Cardiac septum (tissue), 1 donor: ENCODE measurements at regions not wholly inside any gene's neighbourhood (a gene's known extent, or its start where the extent isn't known, plus 50 kb on each side); places are given as distances from the start of the nearest gene placed in this dataset.

Source experiments
- DNase-seq: peaks from one replicate; pipeline ENCODE4 v3.0.0-alpha.2; 2020; ENCODE audit warnings: low spot score
- intact Hi-C: fragments of 100-400 bp; cut with DNase I; formaldehyde crosslinking; loops from one replicate; pipeline ENCODE4 v1.14.0; 2022
- donor health status: DM: no; HTN: no; CAD: no.

GRCh38 chr2:163319006-163319405 is 416.8 kb downstream of the FIGN start:
- no peak for DNase-seq
- intact Hi-C loops: no loop called here

GRCh38 chr2:163314712-163315111 is 421.1 kb downstream of the FIGN start:
- intact Hi-C loops: no loop called here
- DNase-seq: no peak

GRCh38 chr2:163312713-163313112 is 423.1 kb downstream of the FIGN start:
- no peak for DNase-seq
- intact Hi-C loops: no loop called here

DNA sequence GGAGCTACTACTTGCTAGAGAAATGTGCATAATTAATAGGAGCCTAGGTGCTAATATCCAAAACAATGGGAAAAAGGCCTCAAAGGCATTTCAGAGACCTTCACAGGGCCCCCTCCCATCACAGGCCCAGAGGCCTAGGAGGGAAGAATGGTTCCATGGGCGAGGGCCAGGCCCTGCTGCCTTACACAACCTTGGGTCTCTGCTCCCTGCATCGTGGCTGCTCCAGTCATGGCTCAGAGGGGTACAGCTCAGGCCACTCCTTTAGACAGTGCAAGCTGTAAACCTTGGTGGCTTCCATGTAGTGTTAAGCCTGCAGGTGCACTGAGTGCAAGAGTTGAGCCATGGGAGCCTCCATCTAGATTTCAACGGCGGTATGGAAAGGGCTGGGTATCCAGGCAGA is 429.2 kb downstream of the FIGN start:
- intact Hi-C loops: no loop called here
- DNase-seq: no peak

GRCh38 chr2:163302141-163302540 is 433.7 kb downstream of the FIGN start:
- no peak for DNase-seq
- intact Hi-C loops: no loop called here

GRCh38 chr2:163291790-163292189 is 444.0 kb downstream of the FIGN start:
- intact Hi-C loops: no loop called here
- DNase-seq: no peak

GRCh38 chr2:163281717-163282116 is 443.1 kb upstream of the KCNH7 start:
- no peak for DNase-seq
- intact Hi-C loops: no loop called here

DNA sequence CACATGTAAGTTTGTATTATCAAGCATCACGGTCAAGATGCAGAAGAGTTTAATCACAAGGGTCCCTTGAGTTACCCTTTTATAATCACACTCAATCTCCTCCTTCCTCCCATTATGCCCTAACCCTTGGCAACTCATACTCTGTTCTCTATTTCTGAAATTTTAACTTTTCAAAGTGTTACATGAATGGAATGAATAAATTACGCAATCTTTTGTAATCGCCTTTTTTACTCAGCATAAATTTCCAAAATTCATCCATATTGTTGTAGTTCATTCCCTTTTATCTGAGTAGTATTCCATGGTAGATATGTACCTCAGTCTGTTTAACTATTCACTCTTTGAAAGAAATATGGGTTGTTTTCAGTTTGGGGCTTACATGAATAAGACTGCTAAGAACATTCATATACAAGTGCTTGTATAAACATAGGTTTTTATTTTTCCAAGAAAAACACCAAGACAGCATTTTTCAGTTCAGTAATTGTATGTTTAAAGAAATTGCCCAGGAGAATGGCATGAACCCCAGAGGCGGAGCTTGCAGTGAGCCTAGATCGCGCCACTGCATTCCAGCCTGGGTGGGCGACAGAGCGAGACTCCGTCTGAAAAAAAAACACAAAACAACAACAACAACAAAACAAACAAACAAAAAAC is 430.9 kb upstream of the KCNH7 start:
- no peak for DNase-seq
- intact Hi-C loops: no loop called here

DNA sequence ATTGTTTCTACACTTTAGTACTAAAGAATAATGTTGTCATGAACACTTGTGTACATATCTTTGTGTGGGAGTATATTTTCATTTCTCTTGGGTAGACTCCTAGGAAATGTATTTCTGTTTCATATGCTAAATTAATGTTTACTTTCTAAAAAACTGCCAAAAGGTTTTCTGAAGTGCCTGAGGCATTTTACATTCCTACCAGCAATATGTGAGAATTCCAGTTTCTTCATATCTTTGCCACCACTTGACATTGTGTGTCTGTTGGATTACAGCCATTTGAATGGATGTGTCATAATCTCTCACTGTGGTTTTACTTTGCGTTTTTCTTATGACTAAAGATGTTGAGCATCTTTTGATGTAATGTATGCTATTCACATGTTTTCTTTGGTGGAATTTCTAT is 428.2 kb upstream of the KCNH7 start:
- intact Hi-C loops: no loop called here
- DNase-seq: no peak

DNA sequence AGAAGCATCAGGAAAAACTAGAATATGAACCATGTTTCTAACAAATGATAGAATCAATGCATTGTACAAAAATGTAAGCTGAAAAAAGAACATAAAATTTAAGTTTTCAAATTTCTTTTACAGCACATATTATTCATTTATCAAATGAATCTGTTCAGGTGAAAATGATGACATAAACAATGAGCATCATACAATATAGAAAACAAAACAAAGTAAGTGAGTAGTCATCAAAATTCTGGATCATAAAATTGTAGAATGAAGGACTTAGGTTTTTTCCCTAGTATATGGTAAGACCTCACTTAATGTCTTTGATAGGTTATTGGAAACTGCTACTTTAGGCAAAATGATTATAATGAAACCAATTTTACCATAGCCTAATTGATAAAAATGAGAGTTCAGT is 427.0 kb upstream of the KCNH7 start:
- intact Hi-C loops: no loop called here
- DNase-seq: no peak

DNA sequence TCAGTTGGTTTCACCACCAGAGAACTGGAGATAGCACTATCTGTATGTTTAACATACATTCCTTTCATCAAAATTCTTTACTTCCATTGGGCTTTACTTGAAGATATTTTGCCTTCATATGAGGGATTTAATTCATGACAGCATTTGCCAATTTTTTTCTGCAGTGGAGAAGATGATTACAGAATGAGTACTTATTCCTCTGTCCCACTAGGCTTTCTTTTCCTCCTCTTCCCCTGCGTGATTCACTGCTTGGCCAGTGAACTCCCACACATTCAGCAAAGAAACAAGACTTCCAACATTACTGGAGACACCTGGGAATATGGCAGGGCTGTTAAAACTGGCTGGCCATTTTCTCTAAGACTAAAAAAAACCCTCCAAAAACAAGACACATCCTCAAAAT is 425.8 kb upstream of the KCNH7 start:
- DNase-seq: no peak
- intact Hi-C loops: no loop called here

GRCh38 chr2:163259489-163259888 is 420.9 kb upstream of the KCNH7 start:
- no peak for DNase-seq
- intact Hi-C loops: no loop called here

GRCh38 chr2:163255086-163255485 is 416.5 kb upstream of the KCNH7 start:
- no peak for DNase-seq
- intact Hi-C loops: no loop called here

DNA sequence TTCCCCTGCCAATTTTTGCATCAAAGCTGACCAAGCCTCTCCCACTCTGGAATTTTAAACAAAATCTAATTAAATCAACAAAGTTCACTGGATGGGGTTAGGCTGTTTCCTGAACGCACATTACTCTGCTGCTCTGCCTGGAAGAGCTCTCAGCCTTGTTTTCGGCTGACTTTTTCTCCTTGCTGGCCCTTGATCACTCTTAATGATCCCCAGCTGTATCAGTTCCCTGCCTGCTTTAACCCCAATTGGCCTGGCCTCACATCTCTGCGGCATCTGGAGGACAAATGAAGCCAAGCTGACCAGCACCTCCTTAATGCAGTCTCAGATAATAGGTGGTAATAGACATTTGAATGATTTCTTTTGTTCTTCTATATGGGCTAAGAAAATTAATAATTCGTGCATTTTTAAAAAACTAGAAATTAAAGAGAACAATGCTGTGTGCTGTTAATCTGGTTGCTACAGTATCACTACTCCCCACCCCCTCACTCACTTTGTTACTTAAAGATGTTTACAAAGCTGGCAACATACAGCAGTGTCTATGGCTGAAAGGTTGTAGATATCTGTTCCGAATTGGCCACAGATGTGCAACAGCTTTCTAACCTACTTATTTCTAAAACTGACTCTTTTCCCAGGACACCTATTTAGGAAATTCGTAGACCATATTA is 415.2 kb upstream of the KCNH7 start:
- DNase-seq: no peak
- intact Hi-C loops: no loop called here

- no peak for DNase-seq
- intact Hi-C loops: no loop called here
Observed at GRCh38 chr2:163252199-163252598, 413.6 kb upstream of the KCNH7 start.

GRCh38 chr2:163248376-163249253 is 410.0 kb upstream of the KCNH7 start:
- intact Hi-C loops: no loop called here
- no peak for DNase-seq

DNA sequence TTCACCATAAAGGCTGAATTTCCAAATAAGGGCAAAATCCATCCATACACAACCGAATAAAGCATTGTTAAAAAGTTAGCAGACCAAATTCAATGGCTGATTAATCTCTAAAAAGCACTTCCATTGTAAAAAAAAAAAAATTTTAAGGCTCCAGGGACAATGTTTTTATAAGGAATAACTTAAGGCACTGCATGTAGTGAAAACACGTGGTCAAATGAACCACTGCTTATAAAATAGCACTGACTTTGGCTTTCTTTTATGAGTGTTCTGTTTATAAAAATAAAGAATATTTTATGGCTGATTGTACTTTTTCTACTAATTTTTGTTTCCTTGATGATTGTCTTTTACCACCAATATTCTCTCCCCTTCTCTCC is 409.3 kb upstream of the KCNH7 start:
- no peak for DNase-seq
- intact Hi-C loops: no loop called here

DNA sequence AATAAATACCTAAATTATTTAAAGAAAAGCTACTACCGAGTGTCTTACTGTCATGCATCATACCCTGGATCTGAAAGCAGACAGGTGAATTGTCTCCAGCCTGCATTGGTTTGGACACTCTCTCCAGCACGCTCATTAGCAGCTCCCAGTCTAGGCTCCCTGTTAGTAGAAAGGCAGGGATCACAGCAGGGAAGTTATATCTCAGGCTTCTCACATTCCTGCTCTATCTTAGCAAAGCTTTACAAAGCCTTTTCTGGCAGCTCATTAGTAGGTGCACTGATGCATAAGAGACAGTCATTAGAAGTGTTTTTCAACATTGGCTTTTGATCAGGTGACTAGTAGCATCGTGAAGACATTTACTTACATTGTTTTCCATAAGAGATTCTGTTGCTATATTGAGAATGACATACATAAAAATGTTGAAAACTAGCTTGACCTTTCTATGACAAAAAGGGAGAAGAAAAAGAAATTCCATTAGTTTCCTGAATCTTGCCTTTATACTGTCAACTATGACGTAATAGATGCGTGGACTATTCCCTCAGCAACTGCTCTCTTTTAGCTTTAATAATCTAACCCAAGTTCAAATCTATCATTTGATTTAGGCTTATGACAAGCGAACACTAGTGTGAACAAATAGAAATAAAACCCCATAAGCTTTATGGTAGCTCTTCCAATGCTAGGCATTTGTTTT is 408.7 kb upstream of the KCNH7 start:
- intact Hi-C loops: no loop called here
- DNase-seq: no peak

DNA sequence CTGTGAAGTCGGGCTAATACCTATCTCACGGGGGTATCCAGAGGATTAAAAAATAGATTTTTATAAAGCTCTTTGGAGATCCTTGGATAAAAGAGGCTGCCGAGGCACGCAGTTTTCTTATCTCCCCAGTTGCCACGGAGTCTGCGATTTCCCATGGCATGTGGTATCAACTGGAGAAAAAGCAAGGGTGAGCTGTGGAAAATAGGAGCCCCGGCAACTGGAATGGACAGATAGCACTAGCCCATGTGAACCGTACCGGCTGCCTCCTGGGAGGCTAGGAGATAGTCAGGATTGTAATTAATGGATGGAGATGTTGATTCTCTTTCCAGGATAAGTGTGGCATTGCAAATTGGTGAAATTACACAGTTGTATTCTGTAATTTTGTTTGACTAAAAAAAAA is 407.6 kb upstream of the KCNH7 start:
- no peak for DNase-seq
- intact Hi-C loops: no loop called here

GRCh38 chr2:163236553-163236952 is 398.0 kb upstream of the KCNH7 start:
- no peak for DNase-seq
- intact Hi-C loops: no loop called here
